ENCODE measurements at regions not wholly inside any gene's neighbourhood (a gene's known extent, or its start where the extent isn't known, plus 50 kb on each side); places are given as distances from the start of the nearest gene placed in this dataset.

DNA sequence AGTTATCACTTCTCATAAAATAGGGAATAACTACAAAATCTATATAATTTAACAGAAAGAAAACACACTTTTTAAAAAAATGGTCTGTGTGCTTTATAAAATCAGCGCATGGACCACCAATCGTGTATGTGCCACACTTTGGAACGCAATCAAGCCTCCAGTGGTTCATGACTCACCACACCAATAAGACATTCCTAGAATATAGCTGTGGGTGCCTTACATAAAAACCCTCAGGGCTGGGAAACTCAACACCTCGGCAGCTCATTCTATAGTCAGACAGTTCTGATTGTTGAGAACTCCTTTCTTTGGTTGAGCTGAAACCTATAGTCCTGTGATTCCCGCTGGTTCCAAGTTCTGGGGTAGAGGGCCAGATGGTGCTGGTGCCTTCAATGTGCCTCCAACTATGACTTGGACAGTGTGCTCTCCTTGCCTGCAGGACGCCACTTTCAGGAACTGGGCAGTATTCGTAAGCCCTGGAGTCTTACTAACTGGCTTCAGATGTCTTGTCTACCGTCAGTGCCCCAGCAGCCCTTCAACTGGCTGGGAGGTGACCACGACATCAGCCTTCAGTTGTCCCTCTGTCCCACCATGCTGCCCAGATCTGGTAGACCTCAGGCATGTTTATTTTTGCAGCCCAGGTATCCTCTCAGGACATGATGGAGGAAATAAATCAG, 135.7 kb upstream of the GDF10 start:
- no peak for TF ChIP-seq EZH2 (IDR thresholded peaks at IDR 0.05; ENCODE audit: low read length, missing control alignments)
- TF ChIP-seq, protein P1, sequence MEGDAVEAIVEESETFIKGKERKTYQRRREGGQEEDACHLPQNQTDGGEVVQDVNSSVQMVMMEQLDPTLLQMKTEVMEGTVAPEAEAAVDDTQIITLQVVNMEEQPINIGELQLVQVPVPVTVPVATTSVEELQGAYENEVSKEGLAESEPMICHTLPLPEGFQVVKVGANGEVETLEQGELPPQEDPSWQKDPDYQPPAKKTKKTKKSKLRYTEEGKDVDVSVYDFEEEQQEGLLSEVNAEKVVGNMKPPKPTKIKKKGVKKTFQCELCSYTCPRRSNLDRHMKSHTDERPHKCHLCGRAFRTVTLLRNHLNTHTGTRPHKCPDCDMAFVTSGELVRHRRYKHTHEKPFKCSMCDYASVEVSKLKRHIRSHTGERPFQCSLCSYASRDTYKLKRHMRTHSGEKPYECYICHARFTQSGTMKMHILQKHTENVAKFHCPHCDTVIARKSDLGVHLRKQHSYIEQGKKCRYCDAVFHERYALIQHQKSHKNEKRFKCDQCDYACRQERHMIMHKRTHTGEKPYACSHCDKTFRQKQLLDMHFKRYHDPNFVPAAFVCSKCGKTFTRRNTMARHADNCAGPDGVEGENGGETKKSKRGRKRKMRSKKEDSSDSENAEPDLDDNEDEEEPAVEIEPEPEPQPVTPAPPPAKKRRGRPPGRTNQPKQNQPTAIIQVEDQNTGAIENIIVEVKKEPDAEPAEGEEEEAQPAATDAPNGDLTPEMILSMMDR (conservative IDR thresholded peaks at IDR 0.05 in 1 of 2, IDR thresholded peaks at IDR 0.05 in 1 of 2; ENCODE audit: low read depth in 1 of 2, low read length in 2 of 2) = no peak
- no peaks in the 10 kb centered on the region for H4K20me1 ChIP-seq (ENCODE audit: control insufficient read depth, extremely low read depth, insufficient read depth, low read length)
- H3K27me3 ChIP-seq (ENCODE audit: control insufficient read depth, insufficient read depth, low read length) = no peaks in the 10 kb centered on the region
- DNase-seq (ENCODE audit: low read depth in 2 of 2) = peak; percentile 77 to 88
- no peak overlapping the region for H3K27ac ChIP-seq (ENCODE audit: insufficient read depth, low read length)
- no peak overlapping the region for H3K4me3 ChIP-seq (replicated peaks in 1 of 4; ENCODE audit: control extremely low read depth in 1 of 4, insufficient read depth in 1 of 4, low read depth in 3 of 4, low read length in 4 of 4)
- peaks cover 27% of the 10 kb centered on the region for H3K4me1 ChIP-seq (ENCODE audit: control insufficient read depth, extremely low read depth, insufficient read depth, low read length)
- H3K79me2 ChIP-seq (ENCODE audit: control insufficient read depth, insufficient read depth, low read length) = no peaks in the 10 kb centered on the region
- no peaks in the 10 kb centered on the region for H3K36me3 ChIP-seq (ENCODE audit: control insufficient read depth, insufficient read depth, low read length)
- no peak overlapping the region for H3K4me2 ChIP-seq (ENCODE audit: extremely low read depth, insufficient read depth, low read length)
- no peak overlapping the region for H3K9ac ChIP-seq (ENCODE audit: insufficient read depth, low read length)
- H3K9me3 ChIP-seq (ENCODE audit: control insufficient read depth, insufficient read depth, low read depth, low read length) = no peaks in the 10 kb centered on the region
- no peak overlapping the region for H2AFZ ChIP-seq (ENCODE audit: low read length)

DNA sequence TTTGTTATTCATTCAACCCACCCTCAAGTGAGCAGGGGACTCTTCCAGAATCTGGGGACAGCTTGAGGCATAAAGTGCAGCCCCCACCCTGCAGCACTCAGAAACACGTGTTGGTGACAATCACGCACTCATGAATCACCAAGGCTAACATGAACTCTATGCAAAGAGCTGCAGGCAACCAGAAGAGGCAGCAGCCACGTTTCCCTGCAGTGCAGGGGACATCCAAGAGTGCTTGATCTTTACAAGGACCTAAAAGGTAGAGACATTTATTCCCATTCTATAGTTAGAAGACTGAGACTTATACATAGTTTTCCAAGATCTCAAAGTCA, 135.2 kb upstream of the GDF10 start:
- Histone ChIP-seq H3K27me3 (ENCODE audit: control insufficient read depth, insufficient read depth, low read length) (no peaks in the 10 kb centered on the region), H3K4me2 (ENCODE audit: extremely low read depth, insufficient read depth, low read length) (no peak overlapping the region), H3K9ac (ENCODE audit: insufficient read depth, low read length) (no peak overlapping the region), H4K20me1 (ENCODE audit: control insufficient read depth, extremely low read depth, insufficient read depth, low read length) (no peaks in the 10 kb centered on the region), H3K4me3 (replicated peaks in 1 of 4; ENCODE audit: control extremely low read depth in 1 of 4, insufficient read depth in 1 of 4, low read depth in 3 of 4, low read length in 4 of 4) (no peak overlapping the region), H3K9me3 (ENCODE audit: control insufficient read depth, insufficient read depth, low read depth, low read length) (no peaks in the 10 kb centered on the region), H3K36me3 (ENCODE audit: control insufficient read depth, insufficient read depth, low read length) (no peaks in the 10 kb centered on the region), H2AFZ (ENCODE audit: low read length) (no peak overlapping the region), H3K4me1 (ENCODE audit: control insufficient read depth, extremely low read depth, insufficient read depth, low read length) (peaks cover 27% of the 10 kb centered on the region), H3K27ac (ENCODE audit: insufficient read depth, low read length) (no peak overlapping the region), H3K79me2 (ENCODE audit: control insufficient read depth, insufficient read depth, low read length) (no peaks in the 10 kb centered on the region)
- TF ChIP-seq, protein P1 (conservative IDR thresholded peaks at IDR 0.05 in 1 of 2, IDR thresholded peaks at IDR 0.05 in 1 of 2; ENCODE audit: low read depth in 1 of 2, low read length in 2 of 2) = no peak
- TF ChIP-seq EZH2 (IDR thresholded peaks at IDR 0.05; ENCODE audit: low read length, missing control alignments) = no peak
- no peak for DNase-seq (ENCODE audit: low read depth in 2 of 2)

DNA sequence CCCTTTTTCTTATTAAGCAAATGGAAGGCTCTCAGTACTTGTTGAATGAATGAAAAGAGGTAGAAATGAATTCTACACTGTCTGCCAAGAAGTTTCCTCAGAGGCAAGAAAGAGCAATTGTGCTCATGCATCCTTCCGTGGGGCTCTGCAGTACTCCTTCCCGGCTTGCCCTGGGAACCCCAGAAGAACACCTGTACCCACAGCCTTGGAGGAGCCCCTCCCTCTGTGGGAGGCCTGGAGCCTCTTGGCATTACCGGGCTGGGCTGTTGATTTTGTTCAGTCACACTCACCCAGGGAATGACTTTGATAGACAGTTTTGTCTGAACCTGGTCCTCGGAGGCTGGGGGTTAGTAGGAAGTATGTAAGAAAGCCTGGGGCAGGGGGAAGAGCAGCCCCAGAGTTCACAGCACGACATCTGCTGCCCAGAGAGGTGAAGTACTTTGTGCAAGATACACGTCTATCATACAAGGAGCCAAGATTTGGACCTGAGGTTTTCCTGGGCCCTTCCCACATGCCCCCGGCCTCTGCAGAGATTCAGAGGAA, 134.8 kb upstream of the GDF10 start:
- Histone ChIP-seq H4K20me1 (ENCODE audit: control insufficient read depth, extremely low read depth, insufficient read depth, low read length) (no peaks in the 10 kb centered on the region), H3K4me1 (ENCODE audit: control insufficient read depth, extremely low read depth, insufficient read depth, low read length) (peaks cover 27% of the 10 kb centered on the region), H3K4me2 (ENCODE audit: extremely low read depth, insufficient read depth, low read length) (peak overlapping the region; percentile 54), H3K9ac (ENCODE audit: insufficient read depth, low read length) (no peak overlapping the region), H3K27me3 (ENCODE audit: control insufficient read depth, insufficient read depth, low read length) (no peaks in the 10 kb centered on the region), H3K36me3 (ENCODE audit: control insufficient read depth, insufficient read depth, low read length) (no peaks in the 10 kb centered on the region), H3K79me2 (ENCODE audit: control insufficient read depth, insufficient read depth, low read length) (no peaks in the 10 kb centered on the region), H3K27ac (ENCODE audit: insufficient read depth, low read length) (peak overlapping the region; percentile 82), H2AFZ (ENCODE audit: low read length) (peak overlapping the region; percentile 90), H3K9me3 (ENCODE audit: control insufficient read depth, insufficient read depth, low read depth, low read length) (no peaks in the 10 kb centered on the region), H3K4me3 (replicated peaks in 1 of 4; ENCODE audit: control extremely low read depth in 1 of 4, insufficient read depth in 1 of 4, low read depth in 3 of 4, low read length in 4 of 4) (no peak overlapping the region)
- TF ChIP-seq, protein P1 (conservative IDR thresholded peaks at IDR 0.05 in 1 of 2, IDR thresholded peaks at IDR 0.05 in 1 of 2; ENCODE audit: low read depth in 1 of 2, low read length in 2 of 2) = no peak
- TF ChIP-seq EZH2 (IDR thresholded peaks at IDR 0.05; ENCODE audit: low read length, missing control alignments) = no peak
- DNase-seq (ENCODE audit: low read depth in 2 of 2) = no peak

Measured in fibroblast of lung (primary cell).